Neural cell (in vitro differentiated cells): ENCODE measurements at regions not wholly inside any gene's neighbourhood (a gene's known extent, or its start where the extent isn't known, plus 50 kb on each side); places are given as distances from the start of the nearest gene placed in this dataset.

Experiments
- H2AFZ ChIP-seq: fragments of 200-600, 300-800 bp; sonication (generic), shearing (Covaris generic); 2 replicates; pipeline ENCODE4 v1.6.0; 2014; ENCODE audit warnings: low read depth, mild to moderate bottlenecking, antibody characterized with exemption, low read length, moderate library complexity
- H3F3A ChIP-seq: fragments of 200-600 bp; shearing (Covaris generic); 2 replicates; pipeline ENCODE4 v1.6.1; 2016; ENCODE audit warnings: mild to moderate bottlenecking, moderate library complexity, mixed read lengths, antibody characterized with exemption, low read length; ENCODE audit not compliant: insufficient read depth, poor library complexity, severe bottlenecking
- H3K27ac ChIP-seq: fragments of 200-600, 300-800 bp; sonication (generic), shearing (Covaris generic); 2 replicates; pipeline ENCODE4 v1.5.1; 2014; ENCODE audit warnings: mild to moderate bottlenecking, low read length, moderate library complexity
- H3K27me3 ChIP-seq: fragments of 300-800, 200-600 bp; sonication (generic), shearing (Covaris generic); 2 replicates; pipeline ENCODE4 v1.6.0; 2014; ENCODE audit warnings: mild to moderate bottlenecking, low read depth, low read length, moderate library complexity; ENCODE audit not compliant: insufficient read depth
- H3K36me3 ChIP-seq: fragments of 300-800, 200-600 bp; sonication (generic), shearing (Covaris generic); 2 replicates; pipeline ENCODE4 v1.5.1; 2014; ENCODE audit warnings: mild to moderate bottlenecking, antibody characterized with exemption, low read length, moderate library complexity; ENCODE audit not compliant: insufficient read depth
- H3K4me2 ChIP-seq: fragments of 300-800, 200-600 bp; sonication (generic), shearing (Covaris generic); 2 replicates; pipeline ENCODE4 v1.6.0; 2014; ENCODE audit warnings: mild to moderate bottlenecking, low read length
- H3K4me3 ChIP-seq: fragments of 300-800, 200-600 bp; sonication (generic), shearing (Covaris generic); 2 replicates; pipeline ENCODE4 v1.5.1; 2014; ENCODE audit warnings: mild to moderate bottlenecking, low read length, moderate library complexity
- H3K79me2 ChIP-seq: fragments of 200-600 bp; shearing (Covaris generic); replicated peaks from 2 replicates; pipeline ENCODE4 v1.6.0; 2014; ENCODE audit warnings: mild to moderate bottlenecking, low read length, moderate library complexity; ENCODE audit not compliant: insufficient read depth
- H3K9ac ChIP-seq: fragments of 300-800, 200-600 bp; sonication (generic), shearing (Covaris generic); 2 replicates; pipeline ENCODE4 v1.6.1; 2016; ENCODE audit warnings: mild to moderate bottlenecking, low read length, mixed read lengths
- H3K9me2 ChIP-seq: fragments of 200-600 bp; shearing (Covaris generic); 2 replicates; pipeline ENCODE4 v1.6.1; 2016; ENCODE audit warnings: mild to moderate bottlenecking, low read length, mixed read lengths; ENCODE audit not compliant: insufficient read depth
- H3K9me3 ChIP-seq: fragments of 200-600, 300-800 bp; sonication (generic), shearing (Covaris generic); 2 replicates; pipeline ENCODE4 v1.6.1; 2016; ENCODE audit warnings: mild to moderate bottlenecking, mixed run types, low read length, moderate library complexity, mixed read lengths
- H4K20me1 ChIP-seq: fragments of 200-600 bp; shearing (Covaris generic); 2 replicates; pipeline ENCODE4 v1.6.1; 2016; ENCODE audit warnings: mild to moderate bottlenecking, mixed run types; ENCODE audit not compliant: insufficient read depth
- CTCF ChIP-seq: fragments of 450-650 bp; IDR thresholded peaks from 2 replicates; pipeline ENCODE4 v1.5.1; 2014; ENCODE audit warnings: antibody characterized with exemption, mild to moderate bottlenecking, moderate library complexity; ENCODE audit not compliant: poor library complexity, severe bottlenecking
- EP300 ChIP-seq: fragments of 450-650 bp; conservative IDR thresholded peaks from 2 replicates; pipeline ENCODE4 v1.6.1; 2014; ENCODE audit warnings: antibody characterized with exemption, mild to moderate bottlenecking, moderate library complexity; ENCODE audit not compliant: poor library complexity, severe bottlenecking
- EZH2 ChIP-seq: fragments of 200-600, 300-800 bp; shearing (Covaris generic), sonication (generic); IDR thresholded peaks from 2 replicates; pipeline ENCODE4 v1.6.1; 2014; ENCODE audit warnings: antibody characterized with exemption, low read length, borderline replicate concordance, mild to moderate bottlenecking; ENCODE audit not compliant: insufficient read depth, poor library complexity, severe bottlenecking
- MXI1 ChIP-seq: fragments of 450-650 bp; conservative IDR thresholded peaks from 2 replicates; pipeline ENCODE4 v1.6.1; 2014; ENCODE audit warnings: antibody characterized with exemption, mild to moderate bottlenecking; ENCODE audit not compliant: poor library complexity, severe bottlenecking
- POLR2AphosphoS5 ChIP-seq: IDR thresholded peaks from 2 replicates; pipeline ENCODE4 v1.6.1; 2012
- REST ChIP-seq: IDR thresholded peaks from 2 replicates; pipeline ENCODE4 v1.6.1; 2012; ENCODE audit warnings: borderline replicate concordance
- SMC3 ChIP-seq: fragments of 450-650 bp; conservative IDR thresholded peaks from 2 replicates; pipeline ENCODE4 v1.6.1; 2014; ENCODE audit warnings: antibody characterized with exemption, mild to moderate bottlenecking, moderate library complexity; ENCODE audit not compliant: poor library complexity
- TAF1 ChIP-seq: IDR thresholded peaks from 2 replicates; pipeline ENCODE4 v1.6.1; 2012; ENCODE audit warnings: low read depth

GRCh38 chr9:11148189-11148588 is 535.4 kb upstream of the PTPRD start:
- Histone ChIP-seq H4K20me1 (no peaks in the 10 kb centered on the region), H3K9me2 (no peaks in the 10 kb centered on the region), H3F3A (no peaks in the 10 kb centered on the region), H3K4me3 (no peak overlapping the region), H3K27me3 (no peaks in the 10 kb centered on the region), H3K9me3 (no peaks in the 10 kb centered on the region), H3K9ac (no peak overlapping the region), H3K4me2 (no peak overlapping the region), H3K27ac (no peak overlapping the region), H3K36me3 (no peaks in the 10 kb centered on the region), H2AFZ (no peak overlapping the region), H3K79me2 (no peaks in the 10 kb centered on the region)
- TF ChIP-seq REST = peak; percentile 59
- TF ChIP-seq EZH2 = no peak
- peak; percentile 44 for TF ChIP-seq POLR2AphosphoS5

- Histone ChIP-seq H3K79me2 (no peaks in the 10 kb centered on the region), H3K9me3 (no peaks in the 10 kb centered on the region), H3K36me3 (no peaks in the 10 kb centered on the region), H2AFZ (no peak overlapping the region), H3K9me2 (no peaks in the 10 kb centered on the region), H4K20me1 (no peaks in the 10 kb centered on the region), H3K4me2 (no peak overlapping the region), H3K9ac (no peak overlapping the region), H3K27ac (no peak overlapping the region), H3F3A (no peaks in the 10 kb centered on the region), H3K4me3 (no peak overlapping the region), H3K27me3 (no peaks in the 10 kb centered on the region)
- TF ChIP-seq SMC3 (no peak), TAF1 (no peak), MXI1 (no peak), POLR2AphosphoS5 (no peak), EZH2 (no peak), REST (no peak), CTCF (no peak), EP300 (no peak)
Measured at GRCh38 chr9:11149065-11149464, 536.3 kb upstream of the PTPRD start.
